ENCODE measurements at regions not wholly inside any gene's neighbourhood (a gene's known extent, or its start where the extent isn't known, plus 50 kb on each side); places are given as distances from the start of the nearest gene placed in this dataset.

- Histone ChIP-seq H3K27me3 (no peaks in the 10 kb centered on the region), H3K9me3 (no peaks in the 10 kb centered on the region), H3K4me3 (no peak overlapping the region), H3K4me1 (no peaks in the 10 kb centered on the region), H3K36me3 (no peaks in the 10 kb centered on the region), H3K27ac (no peak overlapping the region)
- TF ChIP-seq CTCF (IDR thresholded peaks at IDR 0.05): no peak
- no peak for ATAC-seq
- intact Hi-C loops (cut with DNase I): no loop called here
- DNase-seq: no peak
Measured at GRCh38 chr10:83667594-83667993, 471.7 kb upstream of the GHITM start.

DNA sequence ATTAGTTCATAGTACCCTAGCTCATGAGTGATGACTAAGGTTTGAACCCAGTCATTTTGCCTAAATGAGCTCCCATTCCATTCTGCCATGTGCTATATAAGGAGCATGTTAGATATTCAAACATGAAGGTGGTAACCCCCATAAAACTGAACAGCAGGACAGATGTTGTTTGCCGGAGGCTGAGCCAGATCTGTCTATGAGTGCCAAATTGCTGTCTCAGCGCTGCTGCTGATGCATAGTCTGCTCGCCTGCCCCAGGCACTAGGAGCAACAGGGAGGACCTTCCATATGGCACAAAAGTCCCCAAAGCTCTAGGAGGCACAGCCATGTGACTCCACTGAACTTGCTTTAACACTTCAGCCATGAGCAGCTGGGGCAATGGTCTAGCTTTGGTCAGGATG, 466.0 kb upstream of the GHITM start:
- Histone ChIP-seq H3K4me1 (no peaks in the 10 kb centered on the region), H3K27me3 (no peaks in the 10 kb centered on the region), H3K9me3 (no peaks in the 10 kb centered on the region), H3K4me3 (no peak overlapping the region), H3K36me3 (no peaks in the 10 kb centered on the region), H3K27ac (no peak overlapping the region)
- ATAC-seq (no peak), DNase-seq (no peak)
- intact Hi-C loops (cut with DNase I): no loop called here
- no peak for TF ChIP-seq CTCF (IDR thresholded peaks at IDR 0.05)

DNA sequence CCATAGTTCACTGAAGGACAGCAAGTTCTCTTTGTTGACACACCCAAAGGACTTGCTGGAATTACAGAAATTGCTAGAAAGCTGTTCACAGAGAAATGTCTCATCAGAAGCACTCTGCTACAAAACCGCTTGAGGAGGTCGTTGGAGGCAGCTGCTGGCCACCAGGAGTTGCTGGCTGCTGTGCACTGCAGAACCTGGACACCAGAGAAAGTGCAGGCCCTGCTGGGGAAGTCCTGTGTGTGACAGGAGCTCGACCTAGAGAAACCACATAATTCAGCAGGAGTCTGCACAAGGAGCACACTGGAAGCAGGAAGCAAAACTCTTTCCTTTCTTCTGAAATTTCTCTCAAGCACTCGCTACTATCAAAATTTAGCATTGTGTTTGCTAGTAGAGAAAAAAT, 461.5 kb upstream of the GHITM start:
- no peaks in the 10 kb centered on the region for H3K4me1 ChIP-seq
- H3K9me3 ChIP-seq: no peaks in the 10 kb centered on the region
- H3K27me3 ChIP-seq: no peaks in the 10 kb centered on the region
- no peak for ATAC-seq
- DNase-seq: no peak
- intact Hi-C loops (cut with DNase I): no loop called here
- TF ChIP-seq CTCF (IDR thresholded peaks at IDR 0.05): no peak
- H3K36me3 ChIP-seq: no peaks in the 10 kb centered on the region
- no peak overlapping the region for H3K27ac ChIP-seq
- H3K4me3 ChIP-seq: no peak overlapping the region

DNA sequence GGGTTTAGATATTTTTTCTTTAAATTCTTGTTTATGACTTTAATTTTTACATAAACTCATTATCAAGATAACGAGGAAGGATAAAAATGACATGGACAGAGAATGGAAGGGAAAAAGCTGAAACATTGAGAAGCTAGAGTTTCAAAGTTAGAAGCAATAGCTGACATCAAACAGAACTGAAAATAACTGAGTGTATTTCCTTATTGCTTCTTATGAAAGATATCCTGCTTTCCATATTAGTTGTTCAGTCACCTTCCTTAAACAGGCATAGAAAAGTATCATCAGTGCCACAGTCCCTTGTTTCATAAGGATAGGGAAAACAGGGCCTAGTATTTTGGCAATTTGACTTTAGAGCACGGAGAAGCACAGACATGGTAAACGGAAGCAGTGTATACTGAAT, 460.5 kb upstream of the GHITM start:
- Histone ChIP-seq H3K4me3 (no peak overlapping the region), H3K27me3 (no peaks in the 10 kb centered on the region), H3K9me3 (no peaks in the 10 kb centered on the region), H3K27ac (no peak overlapping the region), H3K4me1 (no peaks in the 10 kb centered on the region), H3K36me3 (no peaks in the 10 kb centered on the region)
- ATAC-seq (no peak), DNase-seq (no peak)
- intact Hi-C loops (cut with DNase I): no loop called here
- TF ChIP-seq CTCF (IDR thresholded peaks at IDR 0.05): no peak

GRCh38 chr10:83680470-83680891, 458.8 kb upstream of the GHITM start:
- Histone ChIP-seq H3K9me3 (no peaks in the 10 kb centered on the region), H3K27ac (no peak overlapping the region)

More at GRCh38 chr10:83680470-83680891, 458.8 kb upstream of the GHITM start:
- DNase-seq (no peak), ATAC-seq (no peak)
- TF ChIP-seq CTCF (IDR thresholded peaks at IDR 0.05): no peak
- Histone ChIP-seq H3K36me3 (no peaks in the 10 kb centered on the region), H3K4me3 (no peak overlapping the region), H3K4me1 (no peaks in the 10 kb centered on the region), H3K27me3 (no peaks in the 10 kb centered on the region)
- intact Hi-C loops (cut with DNase I): no loop called here
